C1 segment of cervical spinal cord (tissue), 14 donors: ENCODE measurements at regions not wholly inside any gene's neighbourhood (a gene's known extent, or its start where the extent isn't known, plus 50 kb on each side); places are given as distances from the start of the nearest gene placed in this dataset.
A peak's percentile ranks its signal among the peaks of the same experiment; 100 is the strongest.

Experiments used
- DNase-seq, 14 donors: peaks; one replicate each; lab custom pipeline; 2025; lab: John Stamatoyannopoulos, UW

DNA sequence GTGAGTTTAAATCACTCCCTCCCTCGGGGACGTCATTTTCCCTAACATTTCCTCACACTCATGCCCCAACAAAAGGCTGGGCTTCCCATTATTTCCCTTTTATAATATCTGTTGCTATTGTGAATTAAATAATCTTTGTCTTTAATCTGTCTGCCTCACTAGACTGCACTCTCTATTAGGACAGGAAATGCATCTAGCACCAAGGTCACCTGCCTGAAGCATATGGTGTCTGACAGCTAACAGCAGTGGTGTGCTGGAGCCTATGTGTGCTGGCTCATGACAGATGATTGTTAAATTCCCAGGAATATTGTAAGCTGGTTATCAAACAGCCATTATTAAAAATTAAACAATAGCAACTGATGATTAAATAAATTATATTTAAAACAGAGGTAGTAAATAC, 237.0 kb upstream of the CEP162 start:
- DNase-seq: no peak

DNA sequence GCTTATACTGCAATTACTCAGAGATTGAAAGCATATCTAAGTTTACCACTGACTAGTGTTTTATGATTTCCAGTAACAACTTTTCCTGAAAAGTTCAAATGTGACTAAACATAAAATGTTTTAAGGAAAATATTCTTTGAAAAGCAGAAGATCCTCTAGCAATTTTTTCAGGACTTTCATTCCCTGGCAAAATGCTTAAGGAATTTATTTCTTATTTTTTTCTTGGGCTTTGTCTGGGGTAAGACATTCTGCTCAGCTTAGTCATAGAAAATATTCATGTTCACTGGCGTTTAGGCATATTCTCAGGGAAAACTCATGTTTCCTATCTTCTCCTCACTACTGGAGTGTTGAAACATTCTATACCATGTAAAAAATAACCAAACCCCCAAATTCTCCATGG, 235.3 kb upstream of the CEP162 start:
- no peak for DNase-seq

DNA sequence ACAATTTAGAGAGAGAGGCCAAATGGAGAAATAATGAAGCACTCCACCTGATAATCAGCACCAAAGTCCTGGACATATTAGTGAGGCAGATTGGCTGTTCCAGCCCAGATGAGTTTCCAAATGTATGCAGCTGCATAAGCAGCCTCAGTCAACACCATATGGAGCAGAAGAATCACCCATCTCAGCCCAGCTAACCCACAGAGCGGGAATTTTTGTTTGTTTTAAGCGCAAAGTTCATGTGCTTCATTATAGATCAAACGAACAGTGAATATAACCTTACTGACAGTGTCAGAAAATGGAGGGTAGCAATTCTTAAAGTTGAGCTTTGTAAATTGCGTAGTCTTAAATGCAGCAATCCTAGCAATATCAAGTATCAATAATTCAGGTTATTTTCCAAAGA, 234.0 kb upstream of the CEP162 start:
- no peak for DNase-seq

DNA sequence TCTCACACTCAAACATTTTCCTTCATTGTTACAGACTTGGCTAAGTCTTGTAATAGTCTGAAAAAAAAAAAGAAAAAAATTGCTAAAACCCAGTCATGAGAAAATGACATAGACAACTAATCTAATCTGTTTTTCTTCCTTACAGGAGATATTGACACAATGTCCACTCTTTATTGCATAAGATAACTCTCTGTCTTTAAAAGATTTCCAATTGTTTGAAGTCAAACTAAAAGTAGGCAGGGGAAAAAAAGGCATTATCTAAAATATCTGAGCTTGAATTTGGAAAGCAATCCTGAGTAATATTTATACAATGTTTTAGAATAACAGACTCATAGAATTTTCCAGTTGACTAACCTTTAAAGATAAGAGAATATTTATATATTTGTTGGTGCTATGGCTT, 233.0 kb upstream of the CEP162 start:
- DNase-seq: no peak

DNA sequence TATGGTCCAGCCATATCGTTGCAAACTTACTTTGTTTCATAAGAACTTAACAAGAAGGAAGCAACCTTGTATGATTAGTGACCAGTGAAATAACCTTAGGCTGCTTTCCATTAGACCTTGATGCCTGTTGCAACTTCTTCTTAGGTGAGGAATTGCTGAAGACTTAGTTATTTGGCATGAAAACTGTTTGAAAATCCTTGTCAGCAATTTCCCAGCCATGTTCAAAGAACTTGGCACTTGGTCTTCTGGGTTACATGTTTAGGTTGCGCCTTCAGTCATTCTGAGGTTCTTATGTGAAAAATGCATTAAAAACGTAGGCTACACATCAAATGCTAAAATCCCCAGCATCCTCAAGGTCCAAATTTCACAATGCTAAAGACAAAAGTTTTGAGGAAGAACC, 232.0 kb upstream of the CEP162 start:
- no peak for DNase-seq

DNA sequence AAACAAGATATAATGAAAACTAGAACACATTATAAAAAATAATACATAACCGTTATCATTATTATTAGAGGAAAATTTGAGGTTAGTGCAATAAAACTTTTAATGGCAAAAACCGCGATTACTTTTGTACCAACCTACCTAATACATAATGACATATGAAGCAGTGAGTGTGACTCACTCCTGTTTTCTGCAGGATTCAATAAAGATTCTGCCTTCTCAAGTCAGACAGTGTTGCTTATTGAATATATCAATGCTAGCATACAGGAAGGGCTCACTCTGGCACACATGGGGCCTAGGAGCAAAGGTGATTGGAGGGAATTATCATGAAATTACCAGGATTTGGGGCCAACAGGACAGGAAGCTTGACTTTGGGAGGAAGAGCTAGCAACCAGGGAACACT, 230.8 kb upstream of the CEP162 start:
- no peak for DNase-seq

DNA sequence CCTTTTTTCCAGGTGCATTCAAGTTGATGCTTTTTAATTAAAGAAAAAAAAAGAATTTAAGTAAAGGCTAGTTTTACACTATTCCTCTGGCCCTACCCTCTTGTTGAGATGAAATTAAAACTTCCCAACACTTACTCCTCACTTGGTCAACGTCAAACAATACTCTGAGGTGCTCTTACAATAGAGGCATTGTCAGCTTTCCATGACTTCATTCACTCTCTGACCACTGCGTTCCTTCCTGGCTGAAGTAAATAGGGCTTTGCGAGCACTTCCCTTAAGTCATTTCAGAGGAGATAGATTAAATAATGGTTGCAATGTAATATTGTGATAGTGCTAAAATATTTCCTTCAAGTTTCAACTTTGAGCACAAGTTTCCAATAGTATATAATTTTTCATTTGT, 229.8 kb upstream of the CEP162 start:
- no peak for DNase-seq

DNA sequence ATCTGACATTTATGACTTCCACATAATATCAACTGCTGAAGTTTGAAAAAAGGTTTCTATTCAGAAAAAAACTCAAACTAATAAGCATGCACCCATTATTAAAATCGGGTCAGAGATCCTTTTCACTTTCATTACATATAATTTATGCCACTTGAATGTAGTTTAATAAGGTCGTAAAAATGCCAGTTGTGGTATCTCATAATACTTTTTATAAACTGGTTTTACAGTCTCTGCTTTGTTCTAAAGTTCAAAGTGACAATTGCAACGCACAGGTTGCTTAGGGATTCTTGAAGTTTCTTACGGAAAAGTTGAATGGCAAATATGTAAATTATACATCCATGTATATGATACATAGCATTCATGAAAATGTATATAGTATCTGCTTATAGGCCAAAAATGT, 229.4 kb upstream of the CEP162 start:
- DNase-seq: no peak

DNA sequence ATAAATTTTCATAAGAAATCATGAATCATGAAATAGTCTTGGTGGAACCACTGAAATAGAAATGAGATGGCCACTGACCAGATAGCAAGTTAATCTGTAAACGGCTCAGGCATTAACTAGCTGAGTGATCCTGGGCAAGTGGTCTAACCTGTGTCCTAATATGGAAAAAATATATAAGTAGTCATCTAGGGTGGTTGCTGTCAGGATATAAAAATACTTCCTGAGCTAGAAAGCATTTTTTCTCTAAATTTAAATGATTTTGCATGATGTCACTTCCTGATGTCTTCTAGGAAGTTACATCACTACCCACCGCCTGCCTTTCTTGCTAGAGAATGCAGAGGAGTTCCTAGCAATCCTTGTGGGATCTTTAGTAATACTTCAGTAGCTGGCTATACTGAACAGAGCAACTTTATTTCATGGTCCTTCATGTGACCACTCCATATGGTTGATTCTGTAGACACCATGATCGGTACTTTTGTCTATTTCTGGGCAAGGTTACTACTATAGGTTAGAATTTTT, 228.1 kb upstream of the CEP162 start:
- no peak for DNase-seq

DNA sequence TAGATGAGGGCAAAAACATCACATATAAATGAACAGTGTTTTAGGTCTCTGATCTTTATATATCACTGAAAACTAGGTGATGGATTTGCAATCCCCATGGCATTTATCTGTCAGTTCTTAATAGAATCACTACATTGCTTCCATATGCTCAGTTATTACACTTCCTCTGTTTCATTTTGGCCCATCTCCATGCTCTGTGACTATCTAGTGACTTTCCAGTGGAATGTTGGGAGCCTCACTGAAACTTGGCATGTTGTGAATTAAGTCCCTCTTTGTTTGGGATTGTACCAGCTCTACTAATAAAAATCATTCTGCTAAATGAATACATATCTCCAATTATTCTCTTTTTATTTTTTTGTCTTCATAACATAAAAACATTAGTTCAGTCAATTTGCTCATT, 226.1 kb upstream of the CEP162 start:
- DNase-seq: no peak

DNA sequence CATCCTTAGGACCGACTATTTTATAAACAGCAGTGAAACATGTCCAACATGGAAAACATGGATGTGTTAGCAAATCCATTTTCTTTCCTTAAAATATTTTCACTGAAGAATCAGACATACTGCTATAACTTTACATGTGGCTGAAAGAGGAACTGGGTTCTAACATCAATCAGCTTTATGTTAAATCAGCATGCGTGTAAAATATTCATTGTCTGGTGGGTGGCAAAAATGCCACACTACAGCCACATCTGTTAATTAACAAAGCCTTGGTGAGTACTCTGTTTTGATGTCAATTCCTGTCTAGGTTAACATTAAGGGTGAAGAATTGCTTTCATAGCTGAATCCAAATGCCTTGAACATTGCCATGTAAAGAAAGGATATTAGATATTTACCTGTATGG, 222.6 kb upstream of the CEP162 start:
- no peak for DNase-seq

DNA sequence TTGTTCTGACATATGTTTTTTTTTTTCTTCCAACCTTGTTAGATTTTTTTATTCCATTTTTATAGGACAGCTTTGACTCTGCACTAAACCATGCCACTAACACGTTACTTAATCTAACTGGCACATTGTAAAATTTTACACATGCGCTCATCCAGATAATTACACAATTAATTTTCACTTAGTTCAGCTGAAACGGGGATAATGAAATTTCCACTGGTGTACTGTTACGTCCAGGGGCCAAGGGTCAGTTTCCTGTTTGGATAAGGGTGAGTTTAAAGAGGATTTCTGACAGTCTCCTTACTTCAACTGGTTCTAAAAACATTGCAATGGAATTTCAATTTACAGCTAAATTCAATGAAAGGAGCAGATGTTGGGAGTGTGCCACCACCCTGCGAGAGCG, 221.8 kb upstream of the CEP162 start:
- DNase-seq: no peak

DNA sequence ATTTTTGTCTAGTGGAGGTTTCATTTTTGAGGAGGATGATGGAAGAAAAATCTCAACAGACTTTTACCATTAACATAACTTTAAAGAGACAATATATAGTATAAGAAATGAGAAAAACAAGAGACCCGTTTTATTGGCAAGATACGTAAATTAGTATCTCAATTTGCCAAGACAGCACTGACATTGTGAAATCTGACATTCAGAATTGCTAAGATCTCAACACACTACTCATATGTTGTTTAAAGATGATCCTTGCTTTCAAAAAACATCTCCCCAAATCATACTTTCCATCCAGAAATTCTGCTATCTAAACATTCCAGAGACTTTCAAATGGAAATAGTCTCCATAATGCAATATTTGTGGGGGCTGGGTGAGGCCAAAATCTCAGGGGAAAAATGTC, 220.9 kb upstream of the CEP162 start:
- no peak for DNase-seq

DNA sequence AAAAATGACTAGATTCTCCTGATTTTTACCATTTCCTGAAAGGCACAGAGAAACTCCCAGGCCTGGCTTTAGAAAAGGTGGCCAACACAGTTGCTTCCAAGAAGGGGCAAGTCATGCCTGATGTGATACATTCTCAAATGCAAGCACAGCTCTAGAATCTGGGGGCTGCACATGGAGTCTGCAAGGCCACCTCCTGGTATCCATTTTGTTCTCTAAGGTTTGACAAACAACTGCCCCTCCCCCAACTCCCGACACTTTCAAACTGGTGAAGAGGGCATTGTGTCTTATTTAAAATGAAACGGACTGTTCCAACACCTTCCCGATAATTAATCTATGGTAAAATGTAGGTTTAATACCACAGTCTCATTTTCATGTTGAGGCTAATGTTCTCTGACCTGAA, 220.2 kb upstream of the CEP162 start:
- no peak for DNase-seq

DNA sequence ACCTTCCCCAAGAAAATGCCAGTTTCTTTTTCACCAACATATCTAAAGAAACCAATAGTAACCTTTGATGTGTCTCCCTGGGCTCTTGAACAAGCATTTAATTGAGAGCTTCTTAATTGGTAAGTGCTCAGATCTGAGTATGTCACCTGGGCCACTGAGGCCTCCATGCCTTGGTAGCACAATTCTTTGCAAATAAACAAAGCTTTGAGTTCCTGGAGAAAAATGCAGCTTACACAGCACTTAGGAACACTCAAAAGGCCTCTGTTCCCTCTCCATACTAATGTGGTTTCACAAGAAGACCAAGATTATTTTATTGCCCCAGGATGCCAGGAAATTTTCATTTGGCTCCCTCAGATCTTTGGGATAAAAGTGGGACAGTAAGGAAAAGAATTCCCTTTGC, 217.6 kb upstream of the CEP162 start:
- DNase-seq: no peak

DNA sequence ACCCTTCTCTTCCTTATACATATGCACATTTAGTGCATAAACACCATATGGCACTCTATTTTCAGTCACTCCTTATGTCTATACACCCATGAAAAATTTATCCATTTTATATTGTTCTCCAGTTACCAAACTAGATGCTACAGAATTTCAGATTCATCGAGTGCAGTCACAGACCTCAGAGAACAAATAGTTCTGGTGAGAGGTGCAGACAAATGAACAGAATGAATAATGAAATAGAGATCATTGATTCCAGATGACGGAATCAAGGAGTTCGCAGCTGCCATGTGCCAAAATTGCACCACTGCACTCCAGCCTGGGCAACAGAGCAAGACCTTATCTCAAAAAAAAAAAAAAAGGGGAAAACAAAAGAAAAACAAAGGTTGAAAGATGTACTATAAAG, 214.8 kb upstream of the CEP162 start:
- DNase-seq: no peak

DNA sequence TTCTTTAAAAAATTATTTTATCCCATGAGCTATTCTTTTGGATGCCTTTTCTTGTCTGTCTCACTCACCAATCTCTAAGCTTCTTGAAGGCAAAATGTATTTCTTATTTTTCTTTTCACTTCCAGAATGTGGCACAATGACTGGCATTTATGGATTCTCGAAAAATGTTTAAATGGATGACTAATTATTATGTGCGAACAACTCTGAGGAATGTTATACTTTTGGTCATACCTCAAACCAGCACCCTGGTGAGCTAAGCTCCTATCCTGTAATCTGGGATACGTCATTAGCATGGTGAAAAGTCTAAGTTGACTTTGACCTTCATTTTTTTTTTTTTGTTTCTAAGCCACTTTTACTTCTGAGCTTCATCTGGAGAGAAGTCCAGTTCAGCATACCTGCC, 214.0 kb upstream of the CEP162 start:
- DNase-seq: no peak

DNA sequence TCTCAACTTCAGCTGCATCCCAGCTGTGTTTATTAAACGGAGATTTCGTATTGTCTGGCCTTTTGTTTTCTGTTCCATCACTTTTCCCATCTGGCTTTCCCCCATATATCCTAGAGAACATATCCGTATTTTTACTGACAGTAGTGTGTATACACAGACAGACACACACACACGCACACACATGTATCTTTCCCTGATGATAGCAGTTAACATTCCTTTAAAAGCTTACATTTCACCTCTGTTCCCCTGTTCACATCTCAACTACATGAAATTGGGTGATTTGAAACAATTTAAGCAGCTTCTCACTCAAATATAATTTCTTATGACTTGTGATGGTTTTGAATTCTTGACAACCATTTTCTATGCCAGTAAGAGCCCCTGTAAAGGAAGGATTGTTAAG, 207.1 kb upstream of the CEP162 start:
- no peak for DNase-seq

DNA sequence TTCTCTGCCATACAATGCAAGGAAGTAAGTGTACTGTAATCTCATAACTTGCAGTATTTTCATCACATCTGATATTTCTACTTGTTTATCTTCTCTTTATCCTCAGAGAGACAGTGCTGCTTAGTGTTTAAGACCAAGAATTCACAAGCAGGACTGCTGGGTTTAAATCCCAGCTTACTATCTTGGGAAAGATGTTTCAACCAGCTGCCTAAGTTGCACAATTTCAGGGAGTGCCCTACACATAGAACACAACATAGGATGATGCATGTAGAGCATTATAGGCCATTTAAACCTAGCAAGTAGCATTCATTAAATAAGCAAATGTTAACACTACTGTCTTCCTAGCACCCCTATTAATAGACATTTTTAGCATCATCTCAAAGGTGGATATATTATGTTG, 205.2 kb upstream of the CEP162 start:
- DNase-seq: no peak

DNA sequence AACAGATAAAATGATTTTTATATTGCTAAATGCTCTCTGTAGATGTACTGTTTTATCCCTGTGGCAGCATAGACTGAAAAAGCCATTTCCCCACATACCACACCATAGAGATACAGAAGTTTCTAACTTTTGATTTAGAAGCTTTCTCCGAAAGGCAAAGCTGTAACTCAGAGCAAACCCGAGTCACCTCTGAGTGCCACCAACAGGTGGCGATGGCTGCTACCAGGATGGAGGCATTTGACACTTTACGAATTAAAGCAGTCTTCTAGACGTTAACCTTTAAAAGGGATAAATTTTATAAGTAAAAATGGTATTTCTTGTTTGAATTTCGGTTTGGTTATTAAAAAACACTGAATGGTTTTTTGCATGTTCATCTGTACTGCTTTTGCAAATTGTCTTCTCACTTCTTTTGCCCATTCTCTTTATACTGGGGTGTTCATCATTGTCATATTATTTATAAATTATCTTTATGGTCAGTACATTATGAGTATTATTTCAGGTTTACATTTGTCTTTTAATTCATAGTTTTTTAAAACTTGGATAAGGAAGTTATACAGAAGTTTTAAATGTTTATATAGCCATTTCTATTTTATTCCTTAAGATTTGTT, 201.0 kb upstream of the CEP162 start:
- peak in 1 of 14 donors; percentile 5 for DNase-seq

DNA sequence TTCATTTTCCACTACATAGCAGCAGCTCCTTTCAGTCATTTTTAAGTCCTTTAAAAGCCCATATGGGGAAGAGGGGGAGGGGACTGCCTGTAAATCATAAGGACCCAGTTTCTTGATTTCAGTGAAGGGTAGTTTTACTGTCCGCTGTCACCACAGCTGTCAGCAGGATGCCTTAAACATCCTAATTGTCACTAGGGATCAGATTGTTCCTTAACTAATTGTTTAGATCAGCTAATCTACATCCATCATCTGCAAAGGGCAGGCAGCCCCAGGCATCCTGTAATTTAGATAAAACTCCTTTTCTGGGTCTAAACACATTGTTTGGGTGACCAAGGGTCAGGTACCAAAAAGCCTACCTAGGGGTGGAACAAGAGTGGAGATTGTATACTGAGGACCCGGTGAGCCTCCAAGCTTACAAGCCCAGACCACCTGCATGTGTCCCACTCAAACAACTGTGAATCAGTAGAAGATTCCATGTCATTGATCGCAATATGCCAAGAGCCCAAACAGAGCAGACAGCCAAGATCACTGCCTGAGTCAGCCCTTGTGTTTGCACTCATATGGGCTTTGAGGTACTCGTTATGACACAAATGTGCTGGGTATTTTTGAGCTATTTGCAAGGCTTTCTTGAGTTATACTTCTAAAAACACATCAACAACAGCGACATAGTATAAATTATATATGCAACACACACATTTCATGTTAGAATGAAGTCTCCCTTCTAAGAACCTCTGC, 198.7 kb upstream of the CEP162 start:
- DNase-seq: no peak

DNA sequence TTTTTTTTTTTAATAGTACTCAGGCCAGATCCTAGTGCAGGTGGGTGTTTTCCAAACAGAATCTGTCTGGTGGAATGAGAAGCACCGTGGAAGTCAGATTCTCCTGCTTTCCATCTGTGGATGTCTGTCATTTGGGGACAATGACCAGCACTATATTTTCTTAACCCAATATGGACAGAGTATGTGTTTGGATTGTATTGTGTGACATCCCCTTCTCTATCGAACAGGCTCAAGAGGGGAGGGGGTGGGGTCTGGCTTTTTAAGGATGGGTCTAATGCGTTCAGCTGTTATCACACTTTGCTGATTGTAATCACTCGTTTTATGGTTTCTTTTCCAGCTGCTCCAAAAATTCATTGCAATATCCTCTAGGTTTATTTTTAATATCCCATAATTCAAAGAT, 197.5 kb upstream of the CEP162 start:
- no peak for DNase-seq

DNA sequence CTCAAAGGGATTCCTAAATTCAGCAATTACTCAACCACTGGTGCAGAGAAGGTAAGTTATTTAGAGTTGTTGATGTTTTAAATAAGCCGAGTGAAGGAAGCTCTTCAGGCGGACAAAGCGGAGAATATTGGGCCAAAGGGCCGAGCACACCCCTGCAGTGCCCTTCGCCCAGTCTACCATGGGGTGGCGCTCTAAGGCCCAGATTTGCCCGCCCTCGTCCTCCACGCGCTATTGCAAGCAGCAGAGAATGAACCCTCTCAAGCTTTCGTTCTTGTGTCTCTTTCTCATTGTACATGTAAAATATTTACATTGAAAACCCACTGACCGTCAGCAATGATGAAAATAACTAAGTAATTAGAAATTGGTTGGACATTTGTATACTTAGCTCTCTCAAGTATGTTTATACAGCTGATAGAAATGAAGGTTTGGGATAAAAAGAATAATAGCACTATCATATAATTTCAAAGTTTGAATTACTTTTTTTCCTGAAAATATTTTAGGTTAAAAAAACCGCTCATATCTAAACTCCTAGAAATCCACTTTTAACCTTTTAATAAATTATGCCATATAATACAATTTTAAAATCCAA, 195.0 kb upstream of the CEP162 start:
- peak in 2 of 14 donors; percentile 2 to 9 for DNase-seq
